A549 (cell line): ENCODE measurements at regions not wholly inside any gene's neighbourhood (a gene's known extent, or its start where the extent isn't known, plus 50 kb on each side); places are given as distances from the start of the nearest gene placed in this dataset.

ENCODE experiments used
- ATAC-seq, 2 experiments: fragments of 200-7000 bp in 1 of 2; fragments of >200 bp in 1 of 2; cut with Nextera tagmentation in 1 of 2; cut with Tn5 transposase in 1 of 2; 3 replicates each; pipeline versions ENCODE4 v1.8.0 to v1.9.1; 2018 to 2020; ENCODE audit warnings: mild to moderate bottlenecking in 1 of 2, moderate library complexity in 1 of 2
- CTCF ChIA-PET: fragments of 300-600 bp; sonication (Branson Sonifier 250); formaldehyde crosslinking; extraction: SDS; loops from one replicate; lab custom pipeline; 2021; ENCODE audit warnings: antibody characterized with exemption, inconsistent platforms; lab: Yijun Ruan, JAX
- POLR2A ChIA-PET: fragments of 350-600 bp; formaldehyde crosslinking; extraction: SDS; loops from one replicate; lab custom pipeline; 2021; ENCODE audit warnings: antibody characterized with exemption, inconsistent platforms; lab: Yijun Ruan, JAX
- DNase-seq, 2 experiments: peaks; one replicate each; pipeline versions ENCODE4 v3.0.0 to v3.0.0-alpha.2; 2011 to 2016; ENCODE audit warnings: low read depth in 1 of 2, low spot score in 1 of 2
- FAIRE-seq: peaks from 2 replicates; lab custom pipeline; 2011; peaks lifted over from hg19 to GRCh38; lab: Jason Lieb, UNC
- H3K27ac ChIP-seq, 2 experiments: fragments of >200 bp; sonication (Bioruptor Twin); formaldehyde crosslinking; 3 replicates each; pipeline ENCODE4 v1.5.1; 2016 to 2017
- H3K4me1 ChIP-seq: fragments of >200 bp; sonication (Bioruptor Twin); formaldehyde crosslinking; 3 replicates; pipeline ENCODE4 v1.6.1; 2016
- H3K4me2 ChIP-seq: fragments of >200 bp; sonication (Bioruptor Twin); formaldehyde crosslinking; 3 replicates; pipeline ENCODE4 v1.6.1; 2016
- H3K4me3 ChIP-seq: fragments of >200 bp; sonication (Bioruptor Twin); formaldehyde crosslinking; 3 replicates; pipeline ENCODE4 v1.5.1; 2016
- H3K9me3 ChIP-seq: fragments of >200 bp; sonication (Bioruptor Twin); formaldehyde crosslinking; 3 replicates; pipeline ENCODE4 v1.6.1; 2016
- CBX2 ChIP-seq: fragments of 200-600 bp; sonication (generic); IDR thresholded peaks from 2 replicates; pipeline ENCODE4 v1.6.1; 2016; ENCODE audit warnings: low read depth, mild to moderate bottlenecking, borderline replicate concordance
- CTCF ChIP-seq: fragments of >200 bp; sonication (Bioruptor Twin); formaldehyde crosslinking; IDR thresholded peaks from 3 replicates; pipeline ENCODE4 v1.5.1; 2016
- EHMT2 ChIP-seq: fragments of 200-600 bp; sonication (generic); IDR thresholded peaks from 2 replicates; pipeline ENCODE4 v1.6.1; 2016; ENCODE audit warnings: antibody characterized with exemption, low read depth, mild to moderate bottlenecking, moderate library complexity
- FOSB ChIP-seq: fragments of 250-450 bp; sonication (Bioruptor Pico); IDR thresholded peaks from 2 replicates; pipeline ENCODE4 v1.5.0; 2020; ENCODE audit warnings: mild to moderate bottlenecking, moderate library complexity
- GATA3 ChIP-seq: IDR thresholded peaks from 2 replicates; pipeline ENCODE4 v1.6.1; 2012; ENCODE audit warnings: borderline replicate concordance
- HES2 ChIP-seq: fragments of >200 bp; sonication (Bioruptor Twin); formaldehyde crosslinking; IDR thresholded peaks from 2 replicates; pipeline ENCODE4 v1.6.1; 2016
- HEYL ChIP-seq: fragments of 250-450 bp; sonication (Bioruptor Pico); IDR thresholded peaks from 2 replicates; pipeline ENCODE4 v1.8.0; 2021; ENCODE audit warnings: mild to moderate bottlenecking, moderate library complexity
- HOXB13 ChIP-seq: fragments of 250-450 bp; sonication (Bioruptor Pico); IDR thresholded peaks from 2 replicates; pipeline ENCODE4 v1.5.0; 2020; ENCODE audit warnings: low read depth, mild to moderate bottlenecking, moderate library complexity
- JUN ChIP-seq, 2 experiments: fragments of >200 bp; sonication (Bioruptor Twin); formaldehyde crosslinking; IDR thresholded peaks; 2 replicates in 1 of 2; 3 replicates in 1 of 2; pipeline ENCODE4 v1.6.1; 2016 to 2017
- KDM1A ChIP-seq: fragments of 200-600 bp; sonication (generic); IDR thresholded peaks from 2 replicates; pipeline ENCODE4 v1.6.1; 2016; ENCODE audit warnings: low read depth, mild to moderate bottlenecking
- MAZ ChIP-seq: fragments of 150-350 bp; IDR thresholded peaks from 2 replicates; pipeline ENCODE4 v1.6.1; 2014; ENCODE audit warnings: antibody characterized with exemption, low read depth, low read length, borderline replicate concordance
- NR3C1 ChIP-seq: fragments of >200 bp; sonication (Bioruptor Twin); formaldehyde crosslinking; IDR thresholded peaks from 3 replicates; pipeline ENCODE4 v1.6.1; 2017
- SMC3 ChIP-seq: fragments of >200 bp; sonication (Bioruptor Twin); formaldehyde crosslinking; IDR thresholded peaks from 3 replicates; pipeline ENCODE4 v1.6.1; 2018; ENCODE audit warnings: inconsistent platforms
- SREBF2 ChIP-seq: fragments of 450-650 bp; IDR thresholded peaks from 2 replicates; pipeline ENCODE4 v1.6.1; 2014; ENCODE audit warnings: mild to moderate bottlenecking, moderate library complexity
- TFCP2L1 ChIP-seq: fragments of 250-450 bp; sonication (Bioruptor Pico); IDR thresholded peaks from 2 replicates; pipeline ENCODE4 v1.5.0; 2021; ENCODE audit warnings: mild to moderate bottlenecking
- ZSCAN20 ChIP-seq: fragments of 250-450 bp; sonication (Bioruptor Pico); IDR thresholded peaks from 2 replicates; pipeline ENCODE4 v1.8.0; 2022; ENCODE audit warnings: mild to moderate bottlenecking, moderate library complexity
- WGBS: methylation state at CpG from one replicate; pipeline ENCODE4 v1.1.6; 2017; ENCODE audit errors: missing lambda C conversion rate; 5-methylcytosine and 5-hydroxymethylcytosine counted together
- TF ChIP-seq, protein P1 (sequence below): fragments of 250-450 bp; sonication (Bioruptor Pico); IDR thresholded peaks from 2 replicates; pipeline ENCODE4 v1.5.0; 2020; ENCODE audit warnings: low read depth, mild to moderate bottlenecking, moderate library complexity
- TF ChIP-seq, protein P2 (sequence below): IDR thresholded peaks from 2 replicates; pipeline ENCODE4 v1.6.1; 2012

GRCh38 chr9:8235489-8235888 is 435.9 kb upstream of the DMAC1 start:
- no peak for DNase-seq
- FAIRE-seq, result no peak
- Histone ChIP-seq H3K9me3 (no peaks in the 10 kb centered on the region), H3K4me2 (no peak overlapping the region), H3K4me3 (no peak overlapping the region), H3K4me1 (no peaks in the 10 kb centered on the region), H3K27ac (no peak overlapping the region)
- ChIA-PET CTCF (no interaction called here), POLR2A (no interaction called here)
- no peak for ATAC-seq
- no peak for TF ChIP-seq MAZ

GRCh38 chr9:8234316-8234715 is 434.7 kb upstream of the DMAC1 start:
- no peak for ATAC-seq
- CTCF ChIA-PET, result no interaction called here

DNA sequence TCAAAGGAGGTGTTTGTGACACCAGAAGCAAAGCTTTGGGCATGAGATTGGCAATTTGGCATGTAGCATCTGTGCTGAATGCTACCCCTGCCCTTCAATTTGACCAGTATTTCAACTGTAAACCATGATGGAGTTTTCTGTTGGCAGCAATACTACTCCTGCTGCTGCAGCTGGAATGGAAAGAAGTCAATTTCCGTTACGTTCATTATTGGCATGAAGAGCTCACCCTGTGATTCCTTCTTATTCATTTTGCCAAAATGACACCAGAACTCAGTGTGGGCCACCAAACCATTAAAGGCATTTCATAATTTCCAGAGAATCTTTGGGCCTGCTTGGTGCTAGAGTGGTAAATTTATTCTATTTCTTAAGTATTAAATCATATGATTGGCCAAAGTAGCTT is 433.1 kb upstream of the DMAC1 start:
- TF ChIP-seq, protein P1, sequence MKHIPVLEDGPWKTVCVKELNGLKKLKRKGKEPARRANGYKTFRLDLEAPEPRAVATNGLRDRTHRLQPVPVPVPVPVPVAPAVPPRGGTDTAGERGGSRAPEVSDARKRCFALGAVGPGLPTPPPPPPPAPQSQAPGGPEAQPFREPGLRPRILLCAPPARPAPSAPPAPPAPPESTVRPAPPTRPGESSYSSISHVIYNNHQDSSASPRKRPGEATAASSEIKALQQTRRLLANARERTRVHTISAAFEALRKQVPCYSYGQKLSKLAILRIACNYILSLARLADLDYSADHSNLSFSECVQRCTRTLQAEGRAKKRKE (CRISPR knock-in tag), result no peak
- TF ChIP-seq TFCP2L1 (CRISPR knock-in tag) (no peak), EHMT2 (no peak), SREBF2 (no peak), GATA3 (no peak), HOXB13 (CRISPR knock-in tag) (no peak), CBX2 (no peak), HEYL (CRISPR knock-in tag) (no peak), ZSCAN20 (CRISPR knock-in tag) (no peak), HES2 (no peak), KDM1A (no peak)
- TF ChIP-seq, protein P2, sequence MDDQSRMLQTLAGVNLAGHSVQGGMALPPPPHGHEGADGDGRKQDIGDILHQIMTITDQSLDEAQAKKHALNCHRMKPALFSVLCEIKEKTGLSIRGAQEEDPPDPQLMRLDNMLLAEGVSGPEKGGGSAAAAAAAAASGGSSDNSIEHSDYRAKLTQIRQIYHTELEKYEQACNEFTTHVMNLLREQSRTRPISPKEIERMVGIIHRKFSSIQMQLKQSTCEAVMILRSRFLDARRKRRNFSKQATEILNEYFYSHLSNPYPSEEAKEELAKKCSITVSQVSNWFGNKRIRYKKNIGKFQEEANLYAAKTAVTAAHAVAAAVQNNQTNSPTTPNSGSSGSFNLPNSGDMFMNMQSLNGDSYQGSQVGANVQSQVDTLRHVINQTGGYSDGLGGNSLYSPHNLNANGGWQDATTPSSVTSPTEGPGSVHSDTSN, result no peak
- Histone ChIP-seq H3K4me1 (no peaks in the 10 kb centered on the region), H3K4me3 (no peak overlapping the region), H3K4me2 (no peak overlapping the region), H3K27ac (no peak overlapping the region), H3K9me3 (no peaks in the 10 kb centered on the region)
- no peak for FAIRE-seq
- ChIA-PET CTCF (no interaction called here), POLR2A (no interaction called here)
- no peak for ATAC-seq
- 8% methylated on average over 2 of the region's 2 CpGs for WGBS
- DNase-seq, result no peak

More at GRCh38 chr9:8234316-8234715, 434.7 kb upstream of the DMAC1 start:
- no peak overlapping the region for H3K4me2 ChIP-seq
- no peaks in the 10 kb centered on the region for H3K9me3 ChIP-seq
- POLR2A ChIA-PET, result no interaction called here
- no peak for FAIRE-seq
- no peak overlapping the region for H3K27ac ChIP-seq
- no peak overlapping the region for H3K4me3 ChIP-seq
- WGBS, result 3% methylated on average over 3 of the region's 3 CpGs
- no peaks in the 10 kb centered on the region for H3K4me1 ChIP-seq
- DNase-seq, result no peak
- no peak for TF ChIP-seq HOXB13 (CRISPR knock-in tag)
- TF ChIP-seq JUN (IDR thresholded peaks at IDR 0.05), result no peak
- no peak for TF ChIP-seq GATA3
- TF ChIP-seq, protein P1 (CRISPR knock-in tag), result no peak
- no peak for TF ChIP-seq CBX2
- TF ChIP-seq NR3C1, result no peak
- no peak for TF ChIP-seq CTCF
- TF ChIP-seq SMC3, result no peak
- TF ChIP-seq FOSB, result no peak
